GM10266 (cell line): ENCODE measurements at regions not wholly inside any gene's neighbourhood (a gene's known extent, or its start where the extent isn't known, plus 50 kb on each side); places are given as distances from the start of the nearest gene placed in this dataset.

ENCODE experiments used
- DNase-seq: peaks from one replicate; pipeline ENCODE4 v3.0.0; 2012; ENCODE audit errors: extremely low spot score
- CTCF ChIP-seq: IDR thresholded peaks from 2 replicates; pipeline ENCODE4 v1.5.1; 2012; ENCODE audit warnings: mild to moderate bottlenecking, low read depth; ENCODE audit not compliant: control insufficient read depth, insufficient read depth; ENCODE audit errors: missing control alignments

- DNase-seq, result no peak
- no peak for TF ChIP-seq CTCF
Measured at GRCh38 chr17:79216391-79216790, 141.8 kb downstream of the ENGASE start.

- TF ChIP-seq CTCF, result no peak
Measured at GRCh38 chr17:79215631-79216030, 141.0 kb downstream of the ENGASE start.

GRCh38 chr17:79214940-79215604 is 140.4 kb downstream of the ENGASE start:
- no peak for DNase-seq
- no peak for TF ChIP-seq CTCF

More at GRCh38 chr17:79215631-79216030, 141.0 kb downstream of the ENGASE start:
- DNase-seq, result no peak

DNA sequence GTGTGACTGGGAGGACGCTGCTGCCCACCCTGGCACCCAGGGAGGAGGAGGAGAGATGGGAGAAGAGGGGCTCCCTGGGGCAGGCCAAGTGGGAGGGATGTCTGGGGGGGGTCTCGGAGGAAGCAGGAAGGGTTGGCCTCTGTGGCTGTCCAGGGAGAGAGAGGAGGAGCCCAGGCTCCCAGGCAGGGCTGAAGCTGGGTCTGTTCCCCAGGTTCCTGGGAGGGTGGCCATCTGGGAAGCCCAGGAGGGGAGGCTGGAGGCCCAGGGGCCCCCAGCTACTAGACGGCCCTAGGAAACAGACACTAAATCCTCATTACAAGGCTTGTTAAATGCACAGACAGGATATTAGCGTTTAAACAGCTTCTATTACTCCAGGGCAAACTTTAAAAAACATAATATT is 139.8 kb downstream of the ENGASE start:
- TF ChIP-seq CTCF, result no peak

DNA sequence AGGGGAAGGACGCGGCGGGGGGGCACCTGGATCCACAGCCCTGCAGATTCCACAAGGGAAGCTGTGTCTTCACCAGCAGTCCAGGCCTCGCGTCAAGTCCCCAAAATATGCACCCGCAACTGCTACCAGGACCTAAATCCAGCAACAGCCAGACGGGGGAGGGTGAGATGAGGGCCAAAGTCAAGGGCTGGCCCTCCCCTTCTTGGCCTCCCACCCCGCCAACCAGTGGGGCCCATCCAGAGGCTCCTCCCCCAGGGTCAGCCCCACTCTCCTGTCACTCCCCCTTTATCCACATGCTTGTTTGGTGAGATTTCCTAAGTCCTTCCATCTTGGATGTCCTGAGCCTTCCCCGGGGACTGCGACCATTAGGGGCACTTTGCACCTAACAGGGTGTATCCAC is 138.7 kb downstream of the ENGASE start:
- no peak for TF ChIP-seq CTCF
- DNase-seq, result no peak

More for the DNA sequence above, 139.8 kb downstream of the ENGASE start:
- DNase-seq, result no peak

- DNase-seq, result no peak
- TF ChIP-seq CTCF, result no peak
Measured at GRCh38 chr17:79212149-79213087, 137.8 kb downstream of the ENGASE start.
